ENCODE measurements at regions not wholly inside any gene's neighbourhood (a gene's known extent, or its start where the extent isn't known, plus 50 kb on each side); places are given as distances from the start of the nearest gene placed in this dataset.

- no peak for DNase-seq (ENCODE audit: low spot score)
These were observed 132.9 kb upstream of the HDAC4 start for GRCh38 chr2:239533569-239534316.

- no peak for DNase-seq (ENCODE audit: low spot score)
These were observed 132.0 kb upstream of the HDAC4 start for GRCh38 chr2:239532859-239533258.

DNA sequence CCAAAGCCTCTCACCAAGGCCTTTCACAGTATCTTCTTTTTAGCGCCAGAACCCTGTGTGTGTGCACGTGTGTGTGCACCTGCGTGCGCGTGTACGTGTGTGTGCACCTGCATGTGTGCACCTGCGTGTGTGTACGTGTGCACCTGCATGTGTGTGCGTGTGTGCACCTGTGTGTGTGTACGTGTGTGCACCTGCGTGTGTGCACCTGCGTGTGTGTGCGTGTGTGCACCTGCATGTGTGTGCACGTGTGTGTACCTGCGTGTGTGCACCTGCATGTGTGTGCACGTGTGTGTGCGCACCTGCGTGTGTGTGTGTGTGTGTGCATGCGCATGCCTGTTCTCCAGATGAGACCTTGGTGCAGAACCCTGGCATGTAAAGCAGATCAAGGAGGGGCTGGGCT, 131.4 kb upstream of the HDAC4 start:
- DNase-seq (ENCODE audit: low spot score) = no peak

DNA sequence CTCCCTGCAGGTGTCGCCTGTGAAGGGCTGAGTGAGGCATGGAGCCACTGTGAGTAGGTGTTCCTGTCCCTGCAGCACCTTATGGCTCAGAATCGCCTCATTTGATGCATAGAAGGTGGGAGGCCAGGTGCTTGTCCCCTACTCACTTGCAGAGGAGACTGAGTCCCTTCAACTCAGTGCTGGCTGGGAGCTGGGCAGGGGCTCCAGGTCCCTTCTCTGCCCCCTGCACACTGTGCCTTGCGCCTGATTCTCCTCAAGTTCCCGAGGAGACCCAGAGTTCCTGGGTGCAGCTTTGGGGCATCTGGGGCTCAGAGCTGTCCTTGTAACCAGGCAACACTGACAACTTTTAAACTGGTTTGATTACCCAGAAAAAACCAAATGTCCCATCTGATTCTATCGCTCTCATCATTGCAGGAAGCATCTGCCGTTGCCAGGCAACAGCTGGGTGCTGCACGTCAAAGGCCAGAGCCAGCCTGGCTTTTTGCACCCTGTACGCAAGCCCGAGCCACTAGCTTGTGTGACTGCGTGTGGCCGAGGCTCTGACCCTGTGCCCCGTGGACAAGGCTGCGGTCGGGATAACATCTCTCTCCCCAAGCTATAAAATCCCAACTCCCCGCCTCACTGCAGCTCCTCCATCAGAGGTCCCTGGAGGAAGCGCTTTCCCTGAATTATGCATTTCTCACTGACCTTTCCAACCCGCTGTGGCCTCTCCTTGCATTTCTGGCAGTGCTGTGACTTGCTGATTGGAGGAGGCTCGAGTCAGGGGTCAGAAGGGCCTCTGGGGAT, 130.8 kb upstream of the HDAC4 start:
- DNase-seq (ENCODE audit: low spot score) = no peak

GRCh38 chr2:239530749-239531316, 130.0 kb upstream of the HDAC4 start:
- DNase-seq (ENCODE audit: low spot score) = no peak

GRCh38 chr2:239529313-239530015, 128.6 kb upstream of the HDAC4 start:
- DNase-seq (ENCODE audit: low spot score) = no peak

- DNase-seq (ENCODE audit: low spot score) = no peak
These were observed 128.1 kb upstream of the HDAC4 start for GRCh38 chr2:239528883-239529282.

- no peak for DNase-seq (ENCODE audit: low spot score)
These were observed 127.3 kb upstream of the HDAC4 start for GRCh38 chr2:239528146-239528545.

- no peak for DNase-seq (ENCODE audit: low spot score)
These were observed 126.0 kb upstream of the HDAC4 start for GRCh38 chr2:239526666-239527415.

- DNase-seq (ENCODE audit: low spot score) = no peak
These were observed 125.2 kb upstream of the HDAC4 start for GRCh38 chr2:239526038-239526437.

GRCh38 chr2:239523954-239524330, 123.1 kb upstream of the HDAC4 start:
- no peak for DNase-seq (ENCODE audit: low spot score)

GRCh38 chr2:239523147-239523953, 122.5 kb upstream of the HDAC4 start:
- no peak for DNase-seq (ENCODE audit: low spot score)

- DNase-seq (ENCODE audit: low spot score) = no peak
These were observed 121.9 kb upstream of the HDAC4 start for GRCh38 chr2:239522740-239523119.

DNA sequence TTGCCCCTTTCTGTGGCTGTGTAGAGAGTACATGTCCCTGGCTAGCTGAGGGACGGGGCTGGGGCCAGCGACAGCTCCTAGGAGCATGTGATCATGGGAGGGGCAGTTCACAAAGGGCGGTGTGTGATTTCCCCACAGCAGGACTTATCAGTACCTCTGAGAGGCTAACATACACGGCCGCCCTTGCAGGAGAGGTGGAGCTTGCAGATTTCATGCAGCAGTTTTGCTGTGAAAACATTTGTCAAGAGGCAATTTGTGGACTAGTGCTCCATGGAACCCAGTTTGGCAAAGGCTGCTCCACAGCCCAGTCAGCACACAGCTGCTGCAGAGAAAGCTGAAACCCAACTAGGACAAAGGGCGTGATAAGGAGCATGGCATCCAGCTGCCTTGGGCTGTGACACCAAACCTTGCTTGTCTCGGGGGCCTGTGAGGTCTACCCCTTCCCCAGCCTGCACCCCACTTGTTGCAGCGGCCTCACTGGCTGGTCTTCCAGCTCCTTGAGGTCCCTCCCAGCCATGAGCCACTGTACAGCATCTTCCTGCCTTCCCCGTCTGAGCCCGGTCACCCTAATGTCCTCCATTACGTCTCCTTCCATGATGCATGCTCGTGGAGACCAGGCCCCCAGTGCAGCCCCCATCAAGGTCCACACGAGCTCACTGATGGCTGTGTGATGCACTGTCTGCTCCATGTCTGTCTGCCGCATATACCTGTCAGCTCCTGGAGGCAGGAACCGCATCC, 121.4 kb upstream of the HDAC4 start:
- no peak for DNase-seq (ENCODE audit: low spot score)

GRCh38 chr2:239521518-239521815, 120.6 kb upstream of the HDAC4 start:
- DNase-seq (ENCODE audit: low spot score) = no peak

DNA sequence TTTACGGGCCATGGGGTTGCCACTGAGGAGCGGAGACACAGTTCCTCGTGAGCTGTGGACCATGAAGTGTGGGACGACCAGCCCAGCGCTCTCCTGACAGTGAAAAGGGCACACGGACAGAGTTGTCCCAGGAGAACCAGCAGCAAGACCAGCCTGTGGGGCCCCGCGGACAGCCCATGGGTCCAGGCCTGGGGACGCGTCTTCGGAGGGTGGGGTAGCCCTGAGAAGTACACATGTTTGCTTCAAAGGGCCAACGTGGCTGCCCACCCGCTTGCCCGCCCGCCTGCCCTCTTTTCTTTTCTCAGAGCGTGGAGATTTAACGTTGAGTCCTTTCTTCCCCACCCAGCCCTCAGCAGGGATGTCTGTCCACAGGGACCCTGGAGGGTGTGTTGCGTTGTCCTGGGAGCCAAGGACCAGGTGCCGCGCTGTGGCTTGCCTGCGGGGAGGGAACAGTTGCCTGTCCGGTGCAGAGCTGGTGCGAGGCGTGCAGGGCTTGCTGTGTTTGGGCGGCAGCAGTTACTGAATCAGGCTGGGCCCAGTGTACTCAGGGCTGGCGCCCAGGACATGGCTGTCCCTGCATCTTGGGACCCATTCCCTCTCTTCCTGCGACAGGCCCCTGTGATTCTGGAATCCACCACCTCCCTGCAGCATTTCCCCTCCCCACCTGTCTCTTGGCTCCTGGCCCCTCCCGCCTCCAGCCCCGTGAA, 120.1 kb upstream of the HDAC4 start:
- DNase-seq (ENCODE audit: low spot score) = no peak

DNA sequence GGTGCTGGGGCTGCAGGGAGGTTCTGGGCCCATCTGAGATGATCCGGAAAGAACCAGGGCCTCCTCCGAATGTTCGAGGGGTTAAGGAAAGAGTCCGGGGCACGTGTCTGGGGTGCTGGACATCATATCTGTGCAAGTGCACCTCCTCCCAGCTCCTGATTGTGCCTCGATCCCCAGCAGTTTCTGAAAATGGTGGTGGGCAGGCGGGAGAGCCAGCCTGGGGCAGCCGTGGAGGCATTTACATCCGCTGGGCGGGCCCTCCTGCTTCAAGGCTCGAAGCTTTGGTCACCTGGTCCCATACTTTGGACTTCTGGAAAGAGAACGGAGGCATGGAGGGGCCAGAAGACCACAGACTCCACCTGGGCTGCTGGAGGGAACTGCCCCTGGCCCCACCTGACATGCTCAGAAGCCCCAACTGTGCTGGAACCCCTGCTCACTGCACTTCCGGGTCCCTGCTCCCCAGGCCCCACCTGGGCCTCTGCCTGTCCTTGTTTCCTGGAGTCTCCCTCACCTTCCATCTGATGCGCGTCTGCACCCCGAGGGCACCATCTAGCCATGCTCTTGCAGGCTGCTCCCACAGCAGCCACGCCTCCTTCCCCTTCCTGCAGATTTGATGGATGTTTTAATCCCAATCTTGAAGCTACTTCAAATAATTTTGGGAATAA, 119.2 kb upstream of the HDAC4 start:
- DNase-seq (ENCODE audit: low spot score) = no peak

DNA sequence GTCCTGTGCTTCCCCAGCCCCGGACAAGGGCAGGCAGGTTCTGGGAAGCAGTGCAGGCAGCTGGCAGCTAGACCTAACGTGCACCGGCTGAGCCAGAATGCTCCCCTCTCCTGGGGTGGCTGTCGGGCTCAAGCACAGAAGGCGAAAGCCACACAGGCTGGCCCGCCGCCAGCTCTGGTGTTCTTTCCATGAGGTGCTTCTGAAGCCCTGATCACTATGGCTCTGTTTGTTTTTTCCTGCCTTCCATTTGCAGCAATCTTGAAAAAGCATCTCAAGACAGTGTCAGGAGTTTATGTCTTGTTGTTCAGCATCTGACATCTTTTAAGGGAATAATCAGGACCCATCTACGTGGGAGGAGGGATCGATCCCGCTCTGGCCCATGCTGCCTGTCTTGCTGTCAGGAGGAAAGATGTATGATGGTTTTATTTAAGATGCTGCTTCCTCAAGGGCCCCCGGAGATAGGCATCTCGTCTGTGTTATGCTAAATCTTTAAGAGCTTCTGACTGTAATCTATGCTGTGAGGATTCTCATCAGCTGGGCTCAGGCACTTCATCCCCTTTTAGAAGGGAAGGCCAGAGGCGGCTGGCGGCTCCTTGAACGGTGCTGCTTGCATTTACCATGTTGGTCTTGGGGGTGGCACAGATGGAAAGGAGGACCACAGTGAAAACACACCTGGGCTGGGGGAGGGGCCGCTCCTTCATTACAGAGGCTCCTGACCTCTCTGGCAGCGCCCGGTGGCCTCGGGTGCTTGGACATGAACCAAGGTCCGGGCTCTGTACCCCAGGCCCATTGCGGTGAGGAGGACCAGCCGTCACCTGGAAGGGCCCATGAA, 118.5 kb upstream of the HDAC4 start:
- DNase-seq (ENCODE audit: low spot score) = no peak
